ENCODE measurements at regions not wholly inside any gene's neighbourhood (a gene's known extent, or its start where the extent isn't known, plus 50 kb on each side); places are given as distances from the start of the nearest gene placed in this dataset.
"Not testable (repeated sequence)": the region's sequence is repeated elsewhere in the genome, so short reads cannot be mapped to it uniquely, and the experiment has no call there.

DNA sequence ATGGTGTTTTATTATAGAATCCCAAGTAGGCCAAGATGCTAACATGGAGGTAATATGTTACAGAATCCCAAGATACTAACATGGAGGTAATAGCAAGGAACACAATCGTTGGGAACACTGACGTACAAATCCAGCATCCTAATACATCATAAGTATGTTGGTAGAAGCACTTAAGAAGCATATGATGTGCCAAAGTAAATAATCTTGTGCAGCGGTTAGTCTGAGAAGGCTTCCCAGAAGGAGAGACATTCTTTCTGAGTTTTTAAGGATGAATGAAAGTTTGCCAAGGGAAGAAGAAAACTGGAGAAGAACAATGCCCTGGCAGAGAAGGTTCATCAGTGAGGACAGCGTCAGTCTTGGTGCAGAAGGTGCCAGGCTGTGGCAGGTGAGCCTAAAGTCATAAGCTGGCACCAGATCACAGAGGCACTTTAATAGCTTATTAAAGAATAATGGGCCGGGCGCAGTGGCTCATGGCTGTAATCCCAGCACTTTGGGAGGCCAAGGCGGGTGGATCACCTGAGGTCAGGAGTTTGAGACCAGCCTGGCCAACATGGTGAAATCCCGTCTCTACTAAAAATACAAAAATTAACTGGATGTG is 294.5 kb upstream of the PIK3R1 start:
- H3K4me3 ChIP-seq, result no peak overlapping the region
- peaks cover 8% of the 10 kb centered on the region; the same call in 1 of the 2 replicates for H3K9me3 ChIP-seq
- no peaks in the 10 kb centered on the region for H3K36me3 ChIP-seq
- H3K4me2 ChIP-seq, result no peak overlapping the region
- no peak for TF ChIP-seq Cebpa-rat (IDR thresholded peaks at IDR 0.05)
- no peak overlapping the region for H3K9ac ChIP-seq
- H3K4me1 ChIP-seq, result 0 out of 2 replicates have a peak, but pooled peaks cover 6% of the 10 kb centered on the region
- no peak overlapping the region for H3K27ac ChIP-seq
- no peaks in the 10 kb centered on the region for H4K20me1 ChIP-seq
- no peaks in the 10 kb centered on the region for H3K27me3 ChIP-seq

DNA sequence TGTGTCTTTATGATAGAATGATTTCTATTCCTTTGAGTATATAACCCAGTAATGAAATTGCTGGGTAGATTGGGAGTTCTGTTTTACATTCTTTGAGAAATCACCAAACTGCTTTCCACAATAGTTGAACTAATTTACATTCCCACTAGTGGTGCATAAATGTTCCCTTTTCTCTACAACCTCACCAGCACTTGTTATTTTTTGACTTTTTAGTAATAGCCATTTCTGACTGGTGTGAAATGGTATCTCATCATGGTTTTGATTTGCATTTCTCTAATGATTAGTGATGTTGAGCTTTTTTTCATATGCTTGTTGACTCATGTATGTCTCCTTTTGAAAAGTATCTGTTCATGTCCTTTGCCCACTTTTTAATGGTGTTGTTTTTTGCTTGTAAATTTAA is 296.0 kb upstream of the PIK3R1 start:
- H3K27me3 ChIP-seq, H3K4me2 ChIP-seq, H4K20me1 ChIP-seq, H3K36me3 ChIP-seq, H3K4me3 ChIP-seq, H3K4me1 ChIP-seq, H3K9me3 ChIP-seq, H3K27ac ChIP-seq, H3K9ac ChIP-seq: not testable (repeated sequence)

DNA sequence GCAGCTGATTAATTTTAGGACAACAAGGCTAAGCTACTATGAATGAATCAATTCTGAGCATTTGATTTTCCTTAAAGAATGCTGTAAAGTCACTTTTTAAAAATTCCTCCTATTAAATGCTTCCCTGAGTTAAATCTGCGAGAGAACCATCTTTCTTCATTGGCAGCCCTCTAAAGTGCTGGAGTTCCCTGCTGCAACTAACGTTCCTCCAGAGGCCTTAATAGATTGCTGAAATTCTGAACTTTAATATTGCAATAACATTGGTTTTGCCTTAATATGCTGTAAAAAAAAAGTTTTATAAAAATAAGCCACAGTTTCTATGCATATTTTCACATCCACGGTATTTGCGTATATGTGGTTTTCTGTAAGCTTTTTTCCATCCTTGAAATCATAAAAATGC is 298.0 kb upstream of the PIK3R1 start:
- H3K4me2 ChIP-seq, result no peak overlapping the region
- H3K9me3 ChIP-seq, result peaks cover 8% of the 10 kb centered on the region; the same call in 1 of the 2 replicates
- no peaks in the 10 kb centered on the region for H3K36me3 ChIP-seq
- H3K4me3 ChIP-seq, result no peak overlapping the region
- H4K20me1 ChIP-seq, result no peaks in the 10 kb centered on the region
- TF ChIP-seq Cebpa-rat (IDR thresholded peaks at IDR 0.05), result no peak
- H3K27ac ChIP-seq, result no peak overlapping the region
- H3K4me1 ChIP-seq, result peaks cover 11% of the 10 kb centered on the region
- no peaks in the 10 kb centered on the region for H3K27me3 ChIP-seq
- no peak overlapping the region for H3K9ac ChIP-seq

- H3K36me3 ChIP-seq, result no peaks in the 10 kb centered on the region
- H3K9me3 ChIP-seq, result no peaks in the 10 kb centered on the region
- no peak overlapping the region for H3K9ac ChIP-seq
- no peaks in the 10 kb centered on the region for H3K27me3 ChIP-seq
- H4K20me1 ChIP-seq, result no peaks in the 10 kb centered on the region
- no peak overlapping the region for H3K4me3 ChIP-seq
- no peak overlapping the region for H3K27ac ChIP-seq
- H3K4me2 ChIP-seq, result no peak overlapping the region
- H3K4me1 ChIP-seq, result peaks cover 11% of the 10 kb centered on the region
- TF ChIP-seq Cebpa-rat (IDR thresholded peaks at IDR 0.05), result no peak
Measured at GRCh38 chr5:67910546-67910945, 305.0 kb upstream of the PIK3R1 start.

GRCh38 chr5:67908126-67908765 is 307.3 kb upstream of the PIK3R1 start:
- Histone ChIP-seq H3K27ac (no peak overlapping the region), H3K27me3 (no peaks in the 10 kb centered on the region), H3K4me2 (no peak overlapping the region), H3K4me1 (no peaks in the 10 kb centered on the region), H3K36me3 (no peaks in the 10 kb centered on the region), H3K9ac (no peak overlapping the region), H3K4me3 (no peak overlapping the region), H4K20me1 (no peaks in the 10 kb centered on the region), H3K9me3 (no peaks in the 10 kb centered on the region)
- TF ChIP-seq Cebpa-rat (IDR thresholded peaks at IDR 0.05), result no peak

- Histone ChIP-seq H3K4me3 (no peak overlapping the region), H3K27ac (no peak overlapping the region), H3K27me3 (no peaks in the 10 kb centered on the region), H3K4me2 (no peak overlapping the region), H3K4me1 (no peaks in the 10 kb centered on the region), H3K9ac (no peak overlapping the region), H4K20me1 (no peaks in the 10 kb centered on the region), H3K36me3 (no peaks in the 10 kb centered on the region), H3K9me3 (no peaks in the 10 kb centered on the region)
- no peak for TF ChIP-seq Cebpa-rat (IDR thresholded peaks at IDR 0.05)
Measured at GRCh38 chr5:67904366-67904765, 311.2 kb upstream of the PIK3R1 start.

- Histone ChIP-seq H3K9ac (no peak overlapping the region), H4K20me1 (no peaks in the 10 kb centered on the region), H3K4me1 (no peaks in the 10 kb centered on the region), H3K4me3 (no peak overlapping the region), H3K27ac (no peak overlapping the region), H3K4me2 (no peak overlapping the region), H3K36me3 (no peaks in the 10 kb centered on the region), H3K9me3 (no peaks in the 10 kb centered on the region), H3K27me3 (no peaks in the 10 kb centered on the region)
- TF ChIP-seq Cebpa-rat (IDR thresholded peaks at IDR 0.05), result no peak
Measured at GRCh38 chr5:67903656-67904055, 311.9 kb upstream of the PIK3R1 start.

DNA sequence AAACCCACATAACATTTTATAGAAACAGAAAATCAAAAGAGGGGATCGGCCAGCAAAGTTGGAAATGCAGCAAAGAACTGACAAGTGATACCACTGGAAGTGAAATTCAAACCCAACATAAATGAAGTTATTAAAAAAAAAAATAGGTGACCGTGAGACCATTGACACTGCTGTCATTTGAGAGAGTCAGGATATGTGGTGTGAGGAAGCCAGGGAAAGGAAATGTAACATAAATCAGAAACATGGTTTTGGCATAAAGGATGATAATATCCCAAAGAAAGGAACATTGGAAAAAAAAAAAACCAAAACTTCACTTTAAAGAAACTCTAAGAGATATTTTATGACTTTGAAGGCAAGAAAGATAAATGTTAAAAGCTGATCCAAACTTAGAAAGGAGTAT is 312.4 kb upstream of the PIK3R1 start:
- H3K4me2 ChIP-seq, result no peak overlapping the region
- no peak for TF ChIP-seq Cebpa-rat (IDR thresholded peaks at IDR 0.05)
- H3K9me3 ChIP-seq, result no peaks in the 10 kb centered on the region
- H3K36me3 ChIP-seq, result no peaks in the 10 kb centered on the region
- H4K20me1 ChIP-seq, result no peaks in the 10 kb centered on the region
- no peak overlapping the region for H3K27ac ChIP-seq
- H3K9ac ChIP-seq, result no peak overlapping the region
- no peaks in the 10 kb centered on the region for H3K27me3 ChIP-seq
- no peaks in the 10 kb centered on the region for H3K4me1 ChIP-seq
- H3K4me3 ChIP-seq, result no peak overlapping the region

DNA sequence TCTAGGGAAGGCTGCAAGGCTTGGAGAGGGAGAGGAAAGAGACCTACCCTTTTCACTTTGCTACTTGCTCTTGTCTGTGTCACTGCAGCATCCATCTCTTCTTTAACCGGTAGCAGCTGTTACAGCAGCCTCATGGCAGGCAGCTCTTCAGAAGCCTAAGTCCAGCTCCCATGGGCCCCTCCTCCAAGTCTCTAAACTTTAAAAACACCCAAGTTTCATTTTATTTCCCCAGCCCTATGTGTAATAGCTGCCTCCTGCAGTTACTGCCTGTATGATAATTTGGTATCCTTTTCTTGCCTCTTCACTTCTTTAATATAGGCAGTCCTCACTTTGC is 313.1 kb upstream of the PIK3R1 start:
- no peaks in the 10 kb centered on the region for H4K20me1 ChIP-seq
- no peaks in the 10 kb centered on the region for H3K27me3 ChIP-seq
- H3K4me2 ChIP-seq, result no peak overlapping the region
- no peak overlapping the region for H3K4me3 ChIP-seq
- no peak overlapping the region for H3K27ac ChIP-seq
- no peak for TF ChIP-seq Cebpa-rat (IDR thresholded peaks at IDR 0.05)
- no peak overlapping the region for H3K9ac ChIP-seq
- H3K9me3 ChIP-seq, result no peaks in the 10 kb centered on the region
- H3K36me3 ChIP-seq, result no peaks in the 10 kb centered on the region
- H3K4me1 ChIP-seq, result no peaks in the 10 kb centered on the region

DNA sequence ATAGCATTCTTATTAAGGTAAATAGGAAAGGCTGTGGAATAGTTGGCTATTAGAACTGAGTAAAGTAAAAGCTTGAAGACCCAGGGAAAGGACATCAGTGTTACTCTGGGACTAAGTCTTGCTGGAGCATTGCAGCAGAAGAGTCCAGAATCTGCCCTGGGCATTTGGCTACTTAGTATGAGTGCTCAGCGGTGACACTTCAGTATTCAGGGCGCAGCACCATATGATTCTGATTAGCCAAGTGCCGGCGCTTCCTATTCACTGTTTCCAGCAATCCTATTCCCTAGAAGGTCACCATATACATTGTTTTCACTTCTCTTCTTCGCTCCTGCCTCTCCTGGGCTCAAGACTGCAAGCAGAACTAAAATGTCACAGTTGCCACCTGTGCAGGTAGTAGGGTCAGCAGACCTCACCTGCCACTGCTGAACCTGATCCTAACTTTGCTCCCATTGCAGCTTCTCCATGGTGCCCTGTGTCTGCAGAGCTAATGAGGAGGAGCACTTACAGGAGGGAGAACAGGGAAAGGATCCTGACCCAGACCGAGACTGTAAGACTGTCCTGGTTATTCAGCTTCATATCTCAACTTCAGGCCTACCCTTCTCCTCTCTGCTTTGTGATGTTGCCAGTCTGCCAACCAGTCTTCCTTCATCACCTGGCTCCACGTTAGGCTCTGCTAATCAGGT is 313.6 kb upstream of the PIK3R1 start:
- Histone ChIP-seq H3K4me3 (no peak overlapping the region), H3K36me3 (no peaks in the 10 kb centered on the region)

More for the DNA sequence above, 313.6 kb upstream of the PIK3R1 start:
- H3K27me3 ChIP-seq, result no peaks in the 10 kb centered on the region
- no peaks in the 10 kb centered on the region for H3K9me3 ChIP-seq
- H3K4me1 ChIP-seq, result no peaks in the 10 kb centered on the region
- no peak overlapping the region for H3K9ac ChIP-seq
- H4K20me1 ChIP-seq, result no peaks in the 10 kb centered on the region
- no peak overlapping the region for H3K27ac ChIP-seq
- no peak overlapping the region for H3K4me2 ChIP-seq
- TF ChIP-seq Cebpa-rat (IDR thresholded peaks at IDR 0.05), result no peak

Data from BLaER1 (cell line).